ENCODE measurements at regions not wholly inside any gene's neighbourhood (a gene's known extent, or its start where the extent isn't known, plus 50 kb on each side); places are given as distances from the start of the nearest gene placed in this dataset.
A peak's percentile ranks its signal among the peaks of the same experiment; 100 is the strongest.

- no peak for DNase-seq
Measured at GRCh38 chr1:87956072-87956471, 627.4 kb downstream of the LMO4 start.

GRCh38 chr1:87956750-87957149, 628.1 kb downstream of the LMO4 start:
- DNase-seq: no peak

- no peak for DNase-seq
Measured at GRCh38 chr1:87957331-87957730, 628.7 kb downstream of the LMO4 start.

- no peak for DNase-seq
Measured at GRCh38 chr1:87958201-87958600, 629.5 kb downstream of the LMO4 start.

GRCh38 chr1:87958716-87959115, 630.0 kb downstream of the LMO4 start:
- no peak for DNase-seq

GRCh38 chr1:87959236-87959635, 630.6 kb downstream of the LMO4 start:
- no peak for DNase-seq

- DNase-seq: no peak
Measured at GRCh38 chr1:87961992-87962391, 633.3 kb downstream of the LMO4 start.

- DNase-seq: no peak
Measured at GRCh38 chr1:87963556-87963955, 634.9 kb downstream of the LMO4 start.

GRCh38 chr1:87965193-87965592, 636.5 kb downstream of the LMO4 start:
- no peak for DNase-seq

- peak; percentile 82 to 84 for DNase-seq
Measured at GRCh38 chr1:87968197-87968955, 639.7 kb downstream of the LMO4 start.

- DNase-seq: no peak
Measured at GRCh38 chr1:87969040-87969439, 640.4 kb downstream of the LMO4 start.

GRCh38 chr1:87972811-87973210, 644.1 kb downstream of the LMO4 start:
- no peak for DNase-seq

GRCh38 chr1:87973896-87974295, 645.2 kb downstream of the LMO4 start:
- no peak for DNase-seq

- no peak for DNase-seq
Measured at GRCh38 chr1:87976316-87976715, 647.6 kb downstream of the LMO4 start.

- DNase-seq: no peak
Measured at GRCh38 chr1:87977145-87977544, 648.5 kb downstream of the LMO4 start.

GRCh38 chr1:87979079-87979478, 650.4 kb downstream of the LMO4 start:
- DNase-seq: no peak

GRCh38 chr1:87980494-87980893, 651.8 kb downstream of the LMO4 start:
- no peak for DNase-seq

GRCh38 chr1:87981386-87981785, 652.7 kb downstream of the LMO4 start:
- DNase-seq: no peak

GRCh38 chr1:87981810-87982209, 653.1 kb downstream of the LMO4 start:
- DNase-seq: no peak

- DNase-seq: no peak
Measured at GRCh38 chr1:87983841-87984240, 655.2 kb downstream of the LMO4 start.

- DNase-seq: no peak
Measured at GRCh38 chr1:87985071-87985470, 656.4 kb downstream of the LMO4 start.

GRCh38 chr1:87986130-87986866, 657.6 kb downstream of the LMO4 start:
- DNase-seq: no peak

GRCh38 chr1:87989346-87989745, 660.7 kb downstream of the LMO4 start:
- no peak for DNase-seq
